KMS-11 (cell line): ENCODE measurements at regions not wholly inside any gene's neighbourhood (a gene's known extent, or its start where the extent isn't known, plus 50 kb on each side); places are given as distances from the start of the nearest gene placed in this dataset.

Experiments used
- H2AFZ ChIP-seq: fragments of 200-600 bp; sonication (generic); 2 replicates; pipeline ENCODE4 v1.6.1; 2016; ENCODE audit warnings: antibody characterized with exemption, mixed run types, low read depth
- H3K27ac ChIP-seq: fragments of 200-600 bp; sonication (generic); 2 replicates; pipeline ENCODE4 v1.6.1; 2016; ENCODE audit warnings: mild to moderate bottlenecking, mixed run types
- H3K27me3 ChIP-seq: fragments of 200-600 bp; sonication (generic); 2 replicates; pipeline ENCODE4 v1.6.1; 2017; ENCODE audit warnings: mild to moderate bottlenecking, low read depth, mixed run types, moderate library complexity; ENCODE audit not compliant: insufficient read depth
- H3K36me3 ChIP-seq: fragments of 200-600 bp; sonication (generic); 2 replicates; pipeline ENCODE4 v1.6.1; 2017; ENCODE audit warnings: mild to moderate bottlenecking, mixed run types; ENCODE audit not compliant: insufficient read depth
- H3K4me1 ChIP-seq: fragments of 200-600 bp; sonication (generic); 2 replicates; pipeline ENCODE4 v1.6.1; 2016; ENCODE audit warnings: mild to moderate bottlenecking, low read depth, mixed run types; ENCODE audit not compliant: poor library complexity, severe bottlenecking
- H3K4me2 ChIP-seq: fragments of 200-600 bp; sonication (generic); 2 replicates; pipeline ENCODE4 v1.7.0; 2016; ENCODE audit warnings: mild to moderate bottlenecking, mixed run types
- H3K4me3 ChIP-seq: fragments of 200-600 bp; sonication (generic); IDR thresholded peaks from 2 replicates; pipeline ENCODE4 v1.6.1; 2017; ENCODE audit warnings: low read depth, low read length, mixed read lengths; ENCODE audit not compliant: insufficient read depth
- H3K79me2 ChIP-seq: fragments of 200-600 bp; sonication (generic); 2 replicates; pipeline ENCODE4 v1.6.1; 2016; ENCODE audit warnings: low read depth, mixed run types; ENCODE audit not compliant: insufficient read depth
- H3K9ac ChIP-seq: fragments of 200-600 bp; sonication (generic); 2 replicates; pipeline ENCODE4 v1.6.1; 2016; ENCODE audit warnings: mild to moderate bottlenecking, mixed run types
- H4K20me1 ChIP-seq: fragments of 200-600 bp; sonication (generic); 2 replicates; pipeline ENCODE4 v1.6.1; 2016; ENCODE audit warnings: mild to moderate bottlenecking, mixed run types; ENCODE audit not compliant: insufficient read depth
- CTCF ChIP-seq: fragments of 200-600 bp; sonication (generic); conservative IDR thresholded peaks from 2 replicates; pipeline ENCODE4 v1.6.1; 2017; ENCODE audit warnings: low read depth, mild to moderate bottlenecking, antibody characterized with exemption, low read length, moderate library complexity, mixed read lengths

GRCh38 chr11:80297858-80298632 lies 857.2 kb upstream of the TENM4 start:
- no peak for TF ChIP-seq CTCF
- no peak overlapping the region for H2AFZ ChIP-seq
- H3K27ac ChIP-seq = no peak overlapping the region
- H3K79me2 ChIP-seq = no peaks in the 10 kb centered on the region
- H3K9ac ChIP-seq = no peak overlapping the region
- no peaks in the 10 kb centered on the region for H3K27me3 ChIP-seq
- no peaks in the 10 kb centered on the region for H3K4me1 ChIP-seq
- no peaks in the 10 kb centered on the region for H3K36me3 ChIP-seq
- H4K20me1 ChIP-seq = no peaks in the 10 kb centered on the region
- H3K4me2 ChIP-seq = no peak overlapping the region
- no peak overlapping the region for H3K4me3 ChIP-seq

- no peak for TF ChIP-seq CTCF
- Histone ChIP-seq H3K4me3 (no peak overlapping the region), H3K36me3 (no peaks in the 10 kb centered on the region), H3K79me2 (no peaks in the 10 kb centered on the region), H3K27me3 (no peaks in the 10 kb centered on the region), H2AFZ (no peak overlapping the region), H3K4me1 (no peaks in the 10 kb centered on the region), H4K20me1 (no peaks in the 10 kb centered on the region), H3K9ac (no peak overlapping the region), H3K27ac (no peak overlapping the region), H3K4me2 (no peak overlapping the region)
Measured at GRCh38 chr11:80293293-80293692, 852.5 kb upstream of the TENM4 start.

- no peaks in the 10 kb centered on the region for H3K4me1 ChIP-seq
- no peak overlapping the region for H3K27ac ChIP-seq
- TF ChIP-seq CTCF = no peak
- H3K36me3 ChIP-seq = no peaks in the 10 kb centered on the region
- no peaks in the 10 kb centered on the region for H4K20me1 ChIP-seq
- H3K27me3 ChIP-seq = no peaks in the 10 kb centered on the region
- H2AFZ ChIP-seq = no peak overlapping the region
- no peaks in the 10 kb centered on the region for H3K79me2 ChIP-seq
- no peak overlapping the region for H3K4me2 ChIP-seq
- no peak overlapping the region for H3K4me3 ChIP-seq
- no peak overlapping the region for H3K9ac ChIP-seq
Measured at GRCh38 chr11:80284946-80285785, 844.3 kb upstream of the TENM4 start.

GRCh38 chr11:80282643-80283042 lies 841.8 kb upstream of the TENM4 start:
- H4K20me1 ChIP-seq = no peaks in the 10 kb centered on the region
- no peak for TF ChIP-seq CTCF
- no peaks in the 10 kb centered on the region for H3K4me1 ChIP-seq
- no peak overlapping the region for H3K9ac ChIP-seq
- H3K36me3 ChIP-seq = no peaks in the 10 kb centered on the region
- no peak overlapping the region for H3K4me2 ChIP-seq
- no peaks in the 10 kb centered on the region for H3K27me3 ChIP-seq
- H3K79me2 ChIP-seq = no peaks in the 10 kb centered on the region
- H3K4me3 ChIP-seq = no peak overlapping the region
- H3K27ac ChIP-seq = no peak overlapping the region
- no peak overlapping the region for H2AFZ ChIP-seq
